ENCODE measurements at regions not wholly inside any gene's neighbourhood (a gene's known extent, or its start where the extent isn't known, plus 50 kb on each side); places are given as distances from the start of the nearest gene placed in this dataset.
"Not testable (repeated sequence)": the region's sequence is repeated elsewhere in the genome, so short reads cannot be mapped to it uniquely, and the experiment has no call there.

GRCh38 chr16:88274126-88274750, 108.5 kb upstream of the ZNF469 start:
- not testable (repeated sequence) for DNase-seq

GRCh38 chr16:88274847-88275246, 107.9 kb upstream of the ZNF469 start:
- DNase-seq, result no peak

- not testable (repeated sequence) for DNase-seq
Measured at GRCh38 chr16:88275336-88276122, 107.2 kb upstream of the ZNF469 start.

GRCh38 chr16:88276123-88276588, 106.6 kb upstream of the ZNF469 start:
- DNase-seq, result not testable (repeated sequence)

- DNase-seq, result no peak
Measured at GRCh38 chr16:88276591-88276990, 106.2 kb upstream of the ZNF469 start.

GRCh38 chr16:88279998-88280397, 102.8 kb upstream of the ZNF469 start:
- no peak for DNase-seq

GRCh38 chr16:88281858-88282563, 100.7 kb upstream of the ZNF469 start:
- DNase-seq, result no peak

GRCh38 chr16:88282564-88283395, 100.0 kb upstream of the ZNF469 start:
- DNase-seq, result no peak

- no peak for DNase-seq
Measured at GRCh38 chr16:88283596-88283995, 99.2 kb upstream of the ZNF469 start.

- no peak for DNase-seq
Measured at GRCh38 chr16:88284101-88284500, 98.7 kb upstream of the ZNF469 start.

- no peak for DNase-seq
Measured at GRCh38 chr16:88284626-88285513, 97.9 kb upstream of the ZNF469 start.

GRCh38 chr16:88285514-88285822, 97.3 kb upstream of the ZNF469 start:
- no peak for DNase-seq

GRCh38 chr16:88286301-88286923, 96.3 kb upstream of the ZNF469 start:
- no peak for DNase-seq

GRCh38 chr16:88287219-88287618, 95.5 kb upstream of the ZNF469 start:
- DNase-seq, result peak; percentile 16 to 52

GRCh38 chr16:88288303-88288702, 94.5 kb upstream of the ZNF469 start:
- DNase-seq, result no peak

- DNase-seq, result no peak
Measured at GRCh38 chr16:88289001-88289400, 93.8 kb upstream of the ZNF469 start.

- DNase-seq, result no peak
Measured at GRCh38 chr16:88289561-88289960, 93.2 kb upstream of the ZNF469 start.

GRCh38 chr16:88289968-88290401, 92.8 kb upstream of the ZNF469 start:
- no peak for DNase-seq

- no peak for DNase-seq
Measured at GRCh38 chr16:88290850-88291830, 91.6 kb upstream of the ZNF469 start.
